HG02759 (cell line): ENCODE measurements at regions not wholly inside any gene's neighbourhood (a gene's known extent, or its start where the extent isn't known, plus 50 kb on each side); places are given as distances from the start of the nearest gene placed in this dataset.
"Not testable (repeated sequence)": the region's sequence is repeated elsewhere in the genome, so short reads cannot be mapped to it uniquely, and the experiment has no call there.

ENCODE experiments used
- ATAC-seq: cut with Tn5 transposase; IDR thresholded peaks from one replicate; pipeline ENCODE4 v1.9.1; 2021; ENCODE audit warnings: mild to moderate bottlenecking, moderate library complexity; ENCODE audit not compliant: unreplicated experiment

DNA sequence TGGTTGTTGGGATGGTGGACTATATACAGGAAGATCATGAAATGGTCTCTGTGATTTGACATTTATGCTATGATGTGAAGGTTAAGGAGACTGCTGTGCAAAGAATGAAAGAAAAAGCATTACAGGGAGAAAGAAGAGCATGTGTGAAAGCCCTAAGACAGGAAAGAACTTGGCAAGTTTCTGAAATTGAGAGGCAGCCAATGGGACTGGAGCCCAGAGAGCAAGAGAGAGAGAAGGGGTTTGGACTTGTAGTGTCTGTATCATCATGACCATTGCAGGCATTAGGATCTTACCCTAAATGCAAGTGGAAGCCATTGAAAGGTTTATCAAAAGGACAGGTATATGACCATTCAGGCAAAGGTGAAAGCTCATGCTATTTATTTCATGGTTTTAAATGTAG lies 147.1 kb downstream of the NAA11 start:
- no peak for ATAC-seq

DNA sequence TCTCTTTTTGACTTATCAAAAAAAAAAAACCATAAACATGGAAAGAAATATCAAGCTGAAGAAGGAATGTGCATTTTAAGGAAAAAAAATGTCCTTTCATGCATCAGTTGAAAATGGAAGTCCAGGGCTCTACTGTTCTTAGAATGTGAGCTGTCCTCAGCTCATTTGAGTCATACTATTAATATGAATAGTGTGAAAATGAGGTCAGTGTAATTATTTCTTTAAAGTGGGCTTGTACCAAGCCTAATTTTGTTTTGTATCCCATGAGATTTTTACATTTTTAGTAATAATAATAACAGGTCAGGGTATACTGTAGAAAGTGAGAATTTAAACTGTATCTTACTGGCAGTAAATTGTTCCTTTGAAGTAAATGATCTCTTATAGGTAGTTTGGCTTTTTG lies 148.5 kb downstream of the NAA11 start:
- no peak for ATAC-seq

DNA sequence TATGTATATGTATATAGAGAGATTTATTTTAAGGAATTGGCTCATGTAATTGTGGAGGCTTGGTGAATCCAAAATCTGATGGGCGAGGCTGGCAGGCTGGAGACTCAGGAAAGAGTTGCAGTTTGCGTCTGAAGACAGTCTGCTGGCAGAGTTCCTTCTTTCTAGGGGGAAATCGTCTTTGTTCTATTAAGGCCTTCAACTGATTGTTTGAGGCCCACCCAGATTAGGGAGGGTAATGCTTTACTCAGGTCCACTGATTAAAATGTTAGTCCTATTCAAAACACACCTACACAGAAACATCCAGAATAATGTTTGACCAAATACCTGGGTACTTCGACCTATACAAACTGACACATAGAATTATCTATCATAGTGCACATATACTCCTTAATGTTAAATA lies 149.5 kb downstream of the NAA11 start:
- no peak for ATAC-seq

GRCh38 chr4:79175716-79176115 lies 150.1 kb downstream of the NAA11 start:
- ATAC-seq: no peak

DNA sequence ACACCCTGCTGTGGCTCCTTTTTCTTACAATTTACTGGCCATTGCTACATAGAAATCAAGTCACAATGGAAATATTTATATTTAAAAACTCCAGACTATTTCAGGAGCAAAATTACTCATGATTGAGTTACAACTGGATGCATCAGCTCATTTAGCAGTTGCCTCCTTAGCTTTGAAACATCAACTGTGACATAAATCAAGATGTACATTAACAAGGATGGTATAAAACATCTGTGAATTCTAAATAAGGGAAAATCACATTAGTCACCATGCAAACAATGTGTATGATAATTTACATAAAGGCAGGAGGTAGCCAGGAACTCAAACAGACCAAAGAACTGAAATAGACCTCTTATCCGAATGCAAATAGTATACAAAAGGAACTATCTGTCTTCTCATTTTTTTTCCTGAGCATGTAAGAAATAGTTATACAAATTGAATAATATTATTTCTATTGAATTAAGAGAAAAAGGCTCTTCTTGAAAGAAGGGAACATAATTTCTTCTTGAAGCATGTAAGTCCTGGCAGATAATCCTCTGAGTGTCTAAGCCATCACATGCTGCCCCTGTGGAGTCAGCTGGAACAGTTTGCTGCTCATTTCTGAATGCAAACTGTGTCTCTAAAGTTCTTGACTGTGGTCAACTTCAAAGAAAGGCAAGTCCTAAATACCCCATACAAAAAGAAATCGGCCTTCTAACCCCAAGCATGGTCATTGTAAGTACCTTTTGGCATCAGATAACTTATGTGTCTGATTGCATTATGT lies 151.2 kb downstream of the NAA11 start:
- no peak for ATAC-seq

GRCh38 chr4:79173186-79173585 lies 152.7 kb downstream of the NAA11 start:
- ATAC-seq: no peak

GRCh38 chr4:79170077-79170476 lies 155.8 kb downstream of the NAA11 start:
- peak; percentile 48 for ATAC-seq

- ATAC-seq: no peak
These were observed 160.8 kb downstream of the NAA11 start for GRCh38 chr4:79164907-79165610.

- ATAC-seq: peak; percentile 50
These were observed 161.8 kb downstream of the NAA11 start for GRCh38 chr4:79163981-79164490.

GRCh38 chr4:79160962-79161361 lies 164.9 kb downstream of the NAA11 start:
- ATAC-seq: no peak

GRCh38 chr4:79158705-79159104 lies 167.2 kb downstream of the NAA11 start:
- not testable (repeated sequence) for ATAC-seq

- no peak for ATAC-seq
These were observed 170.5 kb downstream of the NAA11 start for GRCh38 chr4:79155336-79155735.

DNA sequence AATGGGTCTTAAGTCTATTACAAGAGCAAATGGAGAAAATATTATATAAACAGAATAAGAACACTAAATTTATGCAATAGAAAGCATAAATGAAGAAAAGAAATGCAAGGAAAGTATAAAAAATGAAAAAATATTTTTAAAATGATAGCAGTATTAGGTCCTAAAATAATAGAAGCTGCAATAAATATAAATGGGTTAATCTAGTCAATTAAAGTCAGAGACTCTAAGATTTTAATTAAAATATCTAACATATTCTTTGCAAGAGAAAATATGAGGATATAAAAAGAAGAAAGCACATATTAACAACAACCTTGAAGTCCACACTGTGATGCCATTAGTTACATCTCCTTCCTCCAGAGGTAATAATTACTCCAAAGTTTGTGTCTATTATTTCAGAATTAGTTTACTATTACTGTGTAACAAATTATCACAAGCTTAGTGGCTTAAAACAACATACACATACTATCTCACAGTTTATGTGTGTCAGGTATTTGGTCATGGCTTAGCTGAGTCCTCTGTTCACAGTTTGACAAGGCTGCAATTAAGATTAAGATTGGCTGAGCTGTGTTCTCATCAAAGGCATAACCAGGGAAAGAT lies 174.9 kb downstream of the NAA11 start:
- no peak for ATAC-seq

DNA sequence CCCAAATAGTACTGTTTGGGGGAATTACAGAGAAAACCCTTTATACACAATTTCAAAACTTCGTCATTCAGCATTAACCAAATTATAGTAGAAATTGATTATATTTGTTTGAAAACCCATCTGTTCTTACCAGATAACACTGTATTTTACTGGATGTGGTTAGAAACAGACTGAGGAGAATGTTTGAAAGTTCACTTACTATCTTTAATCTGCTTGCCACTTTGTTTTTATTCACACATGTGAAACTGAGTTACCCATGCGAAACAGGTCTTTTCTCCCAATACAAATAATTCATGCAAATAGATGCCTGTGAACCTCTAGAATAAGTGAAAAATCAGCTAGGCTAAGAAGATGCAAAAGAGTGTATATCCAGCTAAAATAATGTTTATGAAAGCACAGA lies 177.5 kb downstream of the NAA11 start:
- no peak for ATAC-seq

GRCh38 chr4:79147251-79147650 lies 178.6 kb downstream of the NAA11 start:
- no peak for ATAC-seq

- ATAC-seq: no peak
These were observed 184.3 kb downstream of the NAA11 start for GRCh38 chr4:79141530-79141929.

DNA sequence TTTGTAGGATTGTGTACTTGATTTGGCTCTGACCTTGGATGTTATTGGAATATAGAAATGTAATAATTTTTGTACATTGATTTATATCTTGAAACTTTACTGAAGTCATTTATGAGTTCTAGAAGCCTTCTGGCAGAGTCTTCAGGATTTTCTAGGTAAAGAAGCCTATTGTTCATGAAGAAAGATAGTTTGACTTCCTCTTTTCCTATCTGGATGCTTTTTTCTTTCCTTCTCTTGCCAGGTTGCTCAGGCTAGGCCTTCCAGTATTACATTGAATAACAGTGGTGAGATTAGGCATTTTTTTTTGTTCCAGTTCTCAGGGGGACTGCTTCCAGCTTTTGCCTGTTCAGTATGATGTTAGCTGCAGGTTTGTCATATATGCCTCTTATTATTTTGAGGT lies 191.1 kb downstream of the NAA11 start:
- no peak for ATAC-seq

- ATAC-seq: no peak
These were observed 193.0 kb downstream of the NAA11 start for GRCh38 chr4:79132826-79133225.

DNA sequence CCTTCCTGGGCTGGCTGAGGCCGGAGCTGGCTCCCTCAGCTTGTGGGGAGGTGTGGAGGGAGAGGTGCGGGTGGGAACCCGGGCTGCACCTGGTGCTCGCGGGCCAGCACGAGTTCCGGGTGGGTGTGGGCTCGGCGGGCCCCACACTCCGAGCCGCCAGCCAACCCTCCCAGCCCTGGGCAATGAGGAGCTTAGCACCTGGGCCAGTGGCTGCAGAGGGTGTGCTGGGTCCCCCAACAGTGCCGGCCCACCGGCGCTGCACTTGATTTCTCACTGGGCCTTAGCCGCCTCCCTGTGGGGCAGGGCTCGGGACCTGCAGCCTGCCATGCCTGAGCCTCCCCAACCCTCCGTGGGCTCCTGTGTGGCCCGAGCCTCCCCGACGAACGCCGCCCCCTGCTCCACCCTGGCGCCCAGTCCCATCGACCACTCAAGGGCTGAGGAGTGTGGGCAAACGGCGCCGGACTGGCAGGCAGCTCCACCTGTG lies 182.7 kb upstream of the PAQR3 start:
- no peak for ATAC-seq

DNA sequence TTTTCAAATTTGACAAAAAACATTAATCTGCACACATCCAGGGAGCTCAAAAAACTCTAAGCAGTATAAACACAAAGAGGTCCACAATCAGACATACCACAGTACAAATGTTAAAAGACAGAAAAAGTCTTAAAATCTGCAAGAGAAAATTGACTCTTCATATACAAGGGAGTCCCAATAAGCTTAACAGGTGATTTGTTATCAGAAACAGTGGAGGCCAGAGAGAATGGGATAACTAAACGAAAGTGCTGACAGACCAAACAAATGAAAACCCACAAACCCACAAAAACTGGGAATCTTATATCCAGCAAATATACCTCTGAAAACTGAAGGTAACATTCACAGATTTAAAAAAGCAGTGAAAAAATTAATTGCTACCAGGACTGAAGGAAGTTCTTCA lies 182.0 kb upstream of the PAQR3 start:
- no peak for ATAC-seq

DNA sequence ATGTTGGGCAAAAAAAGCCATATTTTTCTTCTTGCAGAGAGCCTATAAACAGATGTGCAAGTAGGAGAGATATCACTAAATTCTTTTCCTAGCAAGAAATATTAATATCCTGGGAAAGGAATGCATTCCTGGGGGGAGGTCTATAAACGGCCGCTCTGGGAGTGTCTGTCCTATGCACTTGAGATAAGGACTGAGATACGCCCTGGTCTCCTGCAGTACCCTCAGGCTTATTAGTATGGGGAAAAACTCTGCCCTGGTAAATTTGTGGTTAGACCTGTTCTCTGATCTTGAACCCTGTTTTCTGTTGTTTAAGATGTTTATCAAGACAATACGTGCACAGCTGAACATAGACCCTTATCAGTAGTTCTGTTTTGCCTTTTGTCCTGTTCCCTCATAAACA lies 177.8 kb upstream of the PAQR3 start:
- ATAC-seq: not testable (repeated sequence)

DNA sequence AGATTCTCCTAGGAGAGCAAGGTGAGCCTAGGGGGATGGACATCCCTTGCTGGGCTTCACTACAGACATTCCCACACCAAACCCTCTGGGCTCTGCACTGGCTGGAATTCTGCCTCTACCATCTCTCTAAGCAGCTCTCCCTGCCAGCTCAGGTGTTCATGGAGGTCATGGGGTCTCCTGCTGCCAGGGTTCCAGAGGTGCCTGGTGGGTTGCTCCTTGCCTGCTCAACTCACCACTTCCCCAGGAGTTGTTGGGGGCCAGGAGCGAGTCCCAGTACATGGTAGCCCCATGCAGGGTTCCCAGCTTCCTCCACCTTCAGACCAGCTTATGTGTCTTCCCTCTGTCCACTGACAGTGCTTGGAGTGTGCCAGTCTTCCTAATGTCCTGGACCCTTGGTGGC lies 167.8 kb upstream of the PAQR3 start:
- no peak for ATAC-seq
